Ascending aorta (tissue), 2 donors: ENCODE measurements at regions not wholly inside any gene's neighbourhood (a gene's known extent, or its start where the extent isn't known, plus 50 kb on each side); places are given as distances from the start of the nearest gene placed in this dataset.

Experiments used
- DNase-seq, 2 donors: peaks; one replicate each; pipeline ENCODE4 v3.0.0-alpha.2; 2019; ENCODE audit warnings: low spot score in 2 of 2
- H3K27ac ChIP-seq, 2 donors: fragments of 200-600 bp; sonication (generic); one replicate each; pipeline ENCODE4 v1.5.1; 2016 to 2017; ENCODE audit warnings: mild to moderate bottlenecking in 1 of 2
- H3K27me3 ChIP-seq: fragments of 200-600 bp; sonication (generic); one replicate; pipeline ENCODE4 v1.5.1; 2017
- H3K36me3 ChIP-seq, 2 donors: fragments of 200-600 bp; sonication (generic); one replicate each; pipeline ENCODE4 v1.5.1; 2016
- H3K4me1 ChIP-seq, 2 donors: fragments of 200-600 bp; sonication (generic); one replicate each; pipeline ENCODE4 v1.5.1; 2016 to 2017; ENCODE audit warnings: mild to moderate bottlenecking in 1 of 2
- H3K4me3 ChIP-seq, 2 donors: fragments of 200-600 bp; sonication (generic); one replicate each; pipeline ENCODE4 v1.5.1; 2016 to 2017; ENCODE audit warnings: mild to moderate bottlenecking in 1 of 2
- H3K9me3 ChIP-seq, 2 donors: fragments of 200-600 bp; sonication (generic); one replicate each; pipeline ENCODE4 v1.5.1; 2016
- intact Hi-C: fragments of 100-400 bp; cut with DNase I; formaldehyde crosslinking; loops from one replicate; pipeline ENCODE4 v1.15.1; 2023
- TF ChIP-seq, protein P1 (sequence below), 3 experiments: fragments of 200-600 bp in 2 of 3; fragments of 450-650 bp in 1 of 3; sonication (generic) in 2 of 3; IDR thresholded peaks; one replicate each; pipeline ENCODE4 v1.5.1; 2016 to 2019; ENCODE audit warnings: antibody characterized with exemption in 3 of 3, mild to moderate bottlenecking in 1 of 3, moderate library complexity in 1 of 3

DNA sequence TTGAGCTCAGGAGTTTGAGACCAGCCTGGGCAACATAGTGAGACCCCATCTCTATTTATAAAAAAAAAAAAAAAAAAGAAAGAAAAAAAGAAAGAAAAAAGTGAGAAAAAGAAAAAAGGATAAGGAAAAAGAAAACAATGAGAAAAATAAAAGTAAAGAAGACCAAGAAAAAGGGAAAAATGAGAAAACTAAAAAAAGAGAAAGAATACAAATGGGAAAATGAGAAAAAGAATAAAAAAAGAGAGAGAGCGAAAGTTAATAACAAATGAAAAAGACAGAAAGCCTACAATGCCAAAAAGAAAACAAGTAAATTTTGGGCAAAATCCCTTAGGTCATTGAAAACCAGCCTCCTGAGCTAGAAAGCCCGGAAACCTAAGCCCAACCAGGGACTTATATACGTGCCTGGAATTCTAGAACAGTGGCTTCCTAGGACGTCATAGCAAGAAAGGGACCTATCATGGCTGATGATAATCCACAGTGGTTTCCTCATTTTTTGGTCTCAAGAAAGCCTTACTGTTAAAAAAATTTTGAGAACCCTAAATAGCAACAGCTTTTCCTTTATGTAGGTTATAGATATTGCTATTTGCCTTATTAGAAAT lies 131.7 kb upstream of the CLINT1 start:
- TF ChIP-seq, protein P1, sequence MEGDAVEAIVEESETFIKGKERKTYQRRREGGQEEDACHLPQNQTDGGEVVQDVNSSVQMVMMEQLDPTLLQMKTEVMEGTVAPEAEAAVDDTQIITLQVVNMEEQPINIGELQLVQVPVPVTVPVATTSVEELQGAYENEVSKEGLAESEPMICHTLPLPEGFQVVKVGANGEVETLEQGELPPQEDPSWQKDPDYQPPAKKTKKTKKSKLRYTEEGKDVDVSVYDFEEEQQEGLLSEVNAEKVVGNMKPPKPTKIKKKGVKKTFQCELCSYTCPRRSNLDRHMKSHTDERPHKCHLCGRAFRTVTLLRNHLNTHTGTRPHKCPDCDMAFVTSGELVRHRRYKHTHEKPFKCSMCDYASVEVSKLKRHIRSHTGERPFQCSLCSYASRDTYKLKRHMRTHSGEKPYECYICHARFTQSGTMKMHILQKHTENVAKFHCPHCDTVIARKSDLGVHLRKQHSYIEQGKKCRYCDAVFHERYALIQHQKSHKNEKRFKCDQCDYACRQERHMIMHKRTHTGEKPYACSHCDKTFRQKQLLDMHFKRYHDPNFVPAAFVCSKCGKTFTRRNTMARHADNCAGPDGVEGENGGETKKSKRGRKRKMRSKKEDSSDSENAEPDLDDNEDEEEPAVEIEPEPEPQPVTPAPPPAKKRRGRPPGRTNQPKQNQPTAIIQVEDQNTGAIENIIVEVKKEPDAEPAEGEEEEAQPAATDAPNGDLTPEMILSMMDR (IDR thresholded peaks at IDR 0.05), result no peak
- no peak for DNase-seq
- Histone ChIP-seq H3K4me1 (peaks cover 0 to 4% of the 10 kb centered on the region in 2 donors), H3K4me3 (no peak overlapping the region), H3K9me3 (no peaks in the 10 kb centered on the region), H3K36me3 (no peaks in the 10 kb centered on the region), H3K27me3 (no peaks in the 10 kb centered on the region), H3K27ac (no peak overlapping the region)
- intact Hi-C loops, result loop anchor here (10.0 kb wide), 1 partner anchor 136 kb away; the partner anchor contains the start of gene CLINT1

DNA sequence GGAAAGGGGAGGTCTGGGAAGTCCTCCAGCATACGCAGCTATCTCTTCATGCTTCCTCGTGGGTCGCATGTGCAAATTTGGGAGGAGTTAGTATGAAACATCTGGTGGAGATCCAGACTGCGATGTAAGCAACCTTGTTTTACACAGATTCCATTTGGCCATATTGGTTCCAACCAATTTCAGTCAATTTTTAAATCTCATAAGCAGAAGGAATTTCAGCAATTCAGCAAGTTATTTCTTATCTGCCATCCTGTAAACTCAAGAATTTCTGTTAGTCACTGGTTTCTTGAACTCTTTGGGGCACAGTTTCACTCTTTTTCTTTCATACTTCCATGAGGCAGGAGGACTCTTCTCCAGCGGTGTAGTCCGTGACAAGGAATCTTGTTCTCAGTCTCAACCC lies 130.4 kb upstream of the CLINT1 start:
- H3K4me1 ChIP-seq, result no peaks in the 10 kb centered on the region
- intact Hi-C loops, result no loop called here
- DNase-seq, result no peak
- H3K4me3 ChIP-seq, result no peak overlapping the region
- H3K27ac ChIP-seq, result no peak overlapping the region
- H3K9me3 ChIP-seq, result no peaks in the 10 kb centered on the region
- TF ChIP-seq, protein P1 (IDR thresholded peaks at IDR 0.05), result no peak
- no peaks in the 10 kb centered on the region for H3K27me3 ChIP-seq
- H3K36me3 ChIP-seq, result no peaks in the 10 kb centered on the region

DNA sequence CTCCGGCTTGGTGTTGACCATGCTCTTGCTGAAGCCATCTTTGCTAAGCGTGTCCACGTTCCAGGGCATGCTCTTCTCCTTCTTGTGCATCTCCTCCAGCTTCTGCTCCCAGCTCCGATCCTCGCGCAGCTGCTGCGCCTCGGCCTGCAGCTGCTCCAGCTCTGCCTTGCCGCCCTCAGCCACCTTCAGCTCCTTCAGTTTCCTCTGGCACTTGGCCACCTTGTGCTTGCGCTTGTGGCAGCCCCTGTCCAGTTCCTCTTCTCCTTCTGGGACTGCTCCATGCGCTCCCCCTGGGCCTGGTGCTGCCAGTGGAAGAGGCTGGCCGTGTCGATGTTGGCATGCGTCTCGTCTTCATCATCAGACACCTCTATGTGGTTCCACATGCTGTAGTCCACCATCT lies 128.3 kb upstream of the CLINT1 start:
- Histone ChIP-seq H3K4me1 (no peaks in the 10 kb centered on the region), H3K4me3 (no peak overlapping the region), H3K27ac (no peak overlapping the region), H3K9me3 (no peaks in the 10 kb centered on the region), H3K27me3 (no peaks in the 10 kb centered on the region), H3K36me3 (no peaks in the 10 kb centered on the region)
- intact Hi-C loops, result no loop called here
- DNase-seq, result no peak
- TF ChIP-seq, protein P1 (IDR thresholded peaks at IDR 0.05), result no peak

DNA sequence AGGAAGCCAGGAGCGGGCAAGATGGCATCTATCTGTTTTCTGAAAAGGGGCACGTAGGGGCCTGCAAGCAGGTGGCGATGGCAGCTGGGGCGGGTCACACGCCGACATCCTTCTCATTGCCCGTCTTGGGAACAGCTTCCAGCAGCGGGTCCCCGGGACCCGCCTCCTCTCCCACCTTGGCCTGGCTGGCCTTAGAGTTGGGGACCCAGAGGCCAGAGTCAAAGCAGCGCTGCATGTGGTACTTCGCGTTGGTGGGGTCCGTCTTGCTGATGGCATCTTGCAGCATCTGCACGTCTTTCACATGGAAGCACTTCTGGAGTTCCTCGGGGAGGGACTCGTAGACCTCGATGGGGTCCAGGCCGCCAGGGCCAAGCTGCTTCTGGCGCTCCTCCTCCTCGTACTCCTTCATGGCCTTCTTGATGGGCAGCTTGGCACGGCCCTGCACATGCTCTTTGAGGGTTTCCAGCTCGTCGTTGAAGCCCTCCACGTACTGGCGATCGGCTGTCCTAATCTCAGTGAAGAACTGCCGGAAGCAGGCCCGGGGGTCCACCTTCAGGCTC lies 127.6 kb upstream of the CLINT1 start:
- Histone ChIP-seq H3K27me3 (no peaks in the 10 kb centered on the region), H3K27ac (no peak overlapping the region), H3K4me1 (no peaks in the 10 kb centered on the region), H3K4me3 (no peak overlapping the region), H3K36me3 (no peaks in the 10 kb centered on the region), H3K9me3 (no peaks in the 10 kb centered on the region)
- TF ChIP-seq, protein P1 (IDR thresholded peaks at IDR 0.05), result no peak
- intact Hi-C loops, result no loop called here
- DNase-seq, result no peak

DNA sequence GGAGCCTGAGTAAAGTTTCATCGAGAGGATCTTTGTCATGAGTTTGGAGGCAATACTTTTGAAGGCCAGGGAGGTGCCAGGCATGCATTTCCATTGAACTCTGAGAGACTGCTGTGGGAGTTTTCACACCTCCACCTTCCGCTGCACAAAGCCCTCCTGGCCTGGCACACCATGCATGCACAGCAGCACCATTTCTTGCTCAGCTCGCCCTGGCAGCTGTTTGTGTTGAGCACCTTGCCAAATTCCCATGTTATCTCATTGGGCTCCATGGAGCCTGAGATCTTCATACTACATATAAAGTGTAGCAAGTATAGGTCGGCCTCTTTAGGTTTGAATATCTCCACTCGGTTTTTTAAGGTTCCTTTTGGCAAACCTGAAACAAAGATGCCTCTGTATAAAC lies 125.7 kb upstream of the CLINT1 start:
- TF ChIP-seq, protein P1 (IDR thresholded peaks at IDR 0.05), result no peak
- intact Hi-C loops, result no loop called here
- no peaks in the 10 kb centered on the region for H3K27me3 ChIP-seq
- no peak overlapping the region for H3K27ac ChIP-seq
- H3K36me3 ChIP-seq, result no peaks in the 10 kb centered on the region
- no peak overlapping the region for H3K4me3 ChIP-seq
- H3K9me3 ChIP-seq, result no peaks in the 10 kb centered on the region
- H3K4me1 ChIP-seq, result no peaks in the 10 kb centered on the region
- no peak for DNase-seq
